ENCODE measurements at regions not wholly inside any gene's neighbourhood (a gene's known extent, or its start where the extent isn't known, plus 50 kb on each side); places are given as distances from the start of the nearest gene placed in this dataset.
"Not testable (repeated sequence)": the region's sequence is repeated elsewhere in the genome, so short reads cannot be mapped to it uniquely, and the experiment has no call there.

- no peak for DNase-seq (ENCODE audit: low read depth, low spot score)
- H3K36me3 ChIP-seq (ENCODE audit: insufficient read depth, insufficient read length, low read length) = no peaks in the 10 kb centered on the region
- H3K9ac ChIP-seq (ENCODE audit: insufficient read length, low read depth) = no peak overlapping the region
- H3K4me1 ChIP-seq (ENCODE audit: insufficient read depth, insufficient read length) = no peaks in the 10 kb centered on the region
- H3K27me3 ChIP-seq (ENCODE audit: insufficient read depth, insufficient read length) = no peaks in the 10 kb centered on the region
- H3K9me3 ChIP-seq (ENCODE audit: insufficient read depth, low read length) = no peaks in the 10 kb centered on the region
- no peak for TF ChIP-seq SUZ12 (IDR thresholded peaks at IDR 0.05; ENCODE audit: extremely low read depth, insufficient read depth, insufficient read length)
- TF ChIP-seq YY1 (IDR thresholded peaks at IDR 0.05; ENCODE audit: insufficient read depth, insufficient read length) = no peak
- no peak for TF ChIP-seq ZNF274 (IDR thresholded peaks at IDR 0.05; ENCODE audit: low read depth, low read length)
- H3K4me3 ChIP-seq (ENCODE audit: insufficient read length, low read depth) = no peak overlapping the region
Measured at GRCh38 chr4:12124138-12124537, 695.4 kb upstream of the HS3ST1 start.

- no peak for TF ChIP-seq YY1 (IDR thresholded peaks at IDR 0.05; ENCODE audit: insufficient read depth, insufficient read length)
- no peak for TF ChIP-seq ZNF274 (IDR thresholded peaks at IDR 0.05; ENCODE audit: low read depth, low read length)
- H3K4me3 ChIP-seq (ENCODE audit: insufficient read length, low read depth) = no peak overlapping the region
- H3K36me3 ChIP-seq (ENCODE audit: insufficient read depth, insufficient read length, low read length) = no peaks in the 10 kb centered on the region
- no peaks in the 10 kb centered on the region for H3K9me3 ChIP-seq (ENCODE audit: insufficient read depth, low read length)
- no peak overlapping the region for H3K9ac ChIP-seq (ENCODE audit: insufficient read length, low read depth)
- H3K4me1 ChIP-seq (ENCODE audit: insufficient read depth, insufficient read length) = no peaks in the 10 kb centered on the region
- no peak for DNase-seq (ENCODE audit: low read depth, low spot score)
- H3K27me3 ChIP-seq (ENCODE audit: insufficient read depth, insufficient read length) = no peaks in the 10 kb centered on the region
Measured at GRCh38 chr4:12123707-12124106, 695.0 kb upstream of the HS3ST1 start.

- Histone ChIP-seq H3K9ac (ENCODE audit: insufficient read length, low read depth) (no peak overlapping the region), H3K9me3 (ENCODE audit: insufficient read depth, low read length) (no peaks in the 10 kb centered on the region), H3K4me1 (ENCODE audit: insufficient read depth, insufficient read length) (no peaks in the 10 kb centered on the region), H3K27me3 (ENCODE audit: insufficient read depth, insufficient read length) (no peaks in the 10 kb centered on the region), H3K36me3 (ENCODE audit: insufficient read depth, insufficient read length, low read length) (no peaks in the 10 kb centered on the region), H3K4me3 (ENCODE audit: insufficient read length, low read depth) (no peak overlapping the region)
- DNase-seq (ENCODE audit: low read depth, low spot score) = no peak
- TF ChIP-seq ZNF274 (IDR thresholded peaks at IDR 0.05; ENCODE audit: low read depth, low read length) (no peak), SUZ12 (IDR thresholded peaks at IDR 0.05; ENCODE audit: extremely low read depth, insufficient read depth, insufficient read length) (no peak), YY1 (IDR thresholded peaks at IDR 0.05; ENCODE audit: insufficient read depth, insufficient read length) (no peak)
Measured at GRCh38 chr4:12122316-12122715, 693.6 kb upstream of the HS3ST1 start.

- Histone ChIP-seq H3K36me3 (ENCODE audit: insufficient read depth, insufficient read length, low read length) (no peaks in the 10 kb centered on the region), H3K4me1 (ENCODE audit: insufficient read depth, insufficient read length) (no peaks in the 10 kb centered on the region), H3K9me3 (ENCODE audit: insufficient read depth, low read length) (no peaks in the 10 kb centered on the region), H3K9ac (ENCODE audit: insufficient read length, low read depth) (no peak overlapping the region), H3K27me3 (ENCODE audit: insufficient read depth, insufficient read length) (no peaks in the 10 kb centered on the region), H3K4me3 (ENCODE audit: insufficient read length, low read depth) (no peak overlapping the region)
- TF ChIP-seq YY1 (IDR thresholded peaks at IDR 0.05; ENCODE audit: insufficient read depth, insufficient read length) = no peak
- TF ChIP-seq ZNF274 (IDR thresholded peaks at IDR 0.05; ENCODE audit: low read depth, low read length) = no peak
- TF ChIP-seq SUZ12 (IDR thresholded peaks at IDR 0.05; ENCODE audit: extremely low read depth, insufficient read depth, insufficient read length) = no peak
- DNase-seq (ENCODE audit: low read depth, low spot score) = no peak
Measured at GRCh38 chr4:12120968-12121367, 692.3 kb upstream of the HS3ST1 start.

GRCh38 chr4:12118651-12119213, 690.0 kb upstream of the HS3ST1 start:
- no peaks in the 10 kb centered on the region for H3K27me3 ChIP-seq (ENCODE audit: insufficient read depth, insufficient read length)
- no peaks in the 10 kb centered on the region for H3K4me1 ChIP-seq (ENCODE audit: insufficient read depth, insufficient read length)
- no peak overlapping the region for H3K4me3 ChIP-seq (ENCODE audit: insufficient read length, low read depth)
- DNase-seq (ENCODE audit: low read depth, low spot score) = no peak
- no peak overlapping the region for H3K9ac ChIP-seq (ENCODE audit: insufficient read length, low read depth)
- no peaks in the 10 kb centered on the region for H3K36me3 ChIP-seq (ENCODE audit: insufficient read depth, insufficient read length, low read length)
- TF ChIP-seq ZNF274 (IDR thresholded peaks at IDR 0.05; ENCODE audit: low read depth, low read length) = no peak
- TF ChIP-seq YY1 (IDR thresholded peaks at IDR 0.05; ENCODE audit: insufficient read depth, insufficient read length) = no peak
- no peak for TF ChIP-seq SUZ12 (IDR thresholded peaks at IDR 0.05; ENCODE audit: extremely low read depth, insufficient read depth, insufficient read length)
- H3K9me3 ChIP-seq (ENCODE audit: insufficient read depth, low read length) = peaks cover 12% of the 10 kb centered on the region

- H3K4me3 ChIP-seq (ENCODE audit: insufficient read length, low read depth) = no peak overlapping the region
- no peak overlapping the region for H3K9ac ChIP-seq (ENCODE audit: insufficient read length, low read depth)
- no peak for DNase-seq (ENCODE audit: low read depth, low spot score)
- no peaks in the 10 kb centered on the region for H3K36me3 ChIP-seq (ENCODE audit: insufficient read depth, insufficient read length, low read length)
- no peak for TF ChIP-seq SUZ12 (IDR thresholded peaks at IDR 0.05; ENCODE audit: extremely low read depth, insufficient read depth, insufficient read length)
- no peak for TF ChIP-seq YY1 (IDR thresholded peaks at IDR 0.05; ENCODE audit: insufficient read depth, insufficient read length)
- TF ChIP-seq ZNF274 (IDR thresholded peaks at IDR 0.05; ENCODE audit: low read depth, low read length) = no peak
- no peaks in the 10 kb centered on the region for H3K27me3 ChIP-seq (ENCODE audit: insufficient read depth, insufficient read length)
- H3K4me1 ChIP-seq (ENCODE audit: insufficient read depth, insufficient read length) = no peaks in the 10 kb centered on the region
- H3K9me3 ChIP-seq (ENCODE audit: insufficient read depth, low read length) = peaks cover 23% of the 10 kb centered on the region
Measured at GRCh38 chr4:12116009-12116552, 687.4 kb upstream of the HS3ST1 start.

GRCh38 chr4:12110627-12111026, 681.9 kb upstream of the HS3ST1 start:
- Histone ChIP-seq H3K27me3 (ENCODE audit: insufficient read depth, insufficient read length) (no peaks in the 10 kb centered on the region), H3K4me1 (ENCODE audit: insufficient read depth, insufficient read length) (no peaks in the 10 kb centered on the region), H3K36me3 (ENCODE audit: insufficient read depth, insufficient read length, low read length) (no peaks in the 10 kb centered on the region), H3K4me3 (ENCODE audit: insufficient read length, low read depth) (no peak overlapping the region), H3K9ac (ENCODE audit: insufficient read length, low read depth) (no peak overlapping the region), H3K9me3 (ENCODE audit: insufficient read depth, low read length) (peaks cover 28% of the 10 kb centered on the region)
- TF ChIP-seq ZNF274 (IDR thresholded peaks at IDR 0.05; ENCODE audit: low read depth, low read length) (no peak), SUZ12 (IDR thresholded peaks at IDR 0.05; ENCODE audit: extremely low read depth, insufficient read depth, insufficient read length) (no peak), YY1 (IDR thresholded peaks at IDR 0.05; ENCODE audit: insufficient read depth, insufficient read length) (no peak)
- no peak for DNase-seq (ENCODE audit: low read depth, low spot score)

GRCh38 chr4:12109056-12109455, 680.4 kb upstream of the HS3ST1 start:
- not testable (repeated sequence) for H3K36me3 ChIP-seq (ENCODE audit: insufficient read depth, insufficient read length, low read length); H3K4me1 ChIP-seq (ENCODE audit: insufficient read depth, insufficient read length); H3K9ac ChIP-seq (ENCODE audit: insufficient read length, low read depth); DNase-seq (ENCODE audit: low read depth, low spot score); H3K4me3 ChIP-seq (ENCODE audit: insufficient read length, low read depth); H3K27me3 ChIP-seq (ENCODE audit: insufficient read depth, insufficient read length)
- H3K9me3 ChIP-seq (ENCODE audit: insufficient read depth, low read length) = peaks cover 19% of the 10 kb centered on the region

Data from NT2/D1 (cell line).